ENCODE measurements at regions not wholly inside any gene's neighbourhood (a gene's known extent, or its start where the extent isn't known, plus 50 kb on each side); places are given as distances from the start of the nearest gene placed in this dataset.

GRCh38 chr16:86834451-86835035 lies 256.2 kb downstream of the FOXL1 start:
- TF ChIP-seq EZH2 (optimal IDR thresholded peaks at IDR 0.05; ENCODE audit: low read depth, low read length) (no peak), CTCF (IDR thresholded peaks at IDR 0.05; ENCODE audit: low read length) (0 out of 2 replicates have a peak, but pooled peaks have one; percentile 3), EZH2phosphoT487 (IDR thresholded peaks at IDR 0.05; ENCODE audit: low read length) (no peak)
- no peak overlapping the region for H2AFZ ChIP-seq (ENCODE audit: low read length)
- no peak overlapping the region for H3K4me3 ChIP-seq (ENCODE audit: low read length)
- H3K36me3 ChIP-seq (replicated peaks; ENCODE audit: insufficient read depth, low read length), result no peaks in the 10 kb centered on the region
- no peaks in the 10 kb centered on the region for H3F3A ChIP-seq (ENCODE audit: insufficient read depth, low read length)
- DNase-seq, result no peak
- H3K4me2 ChIP-seq (ENCODE audit: low read depth, low read length), result no peak overlapping the region
- no peaks in the 10 kb centered on the region for H3K9me2 ChIP-seq (replicated peaks; ENCODE audit: insufficient read depth, low read length)
- no peak overlapping the region for H3K9ac ChIP-seq (ENCODE audit: low read length)
- H3K27ac ChIP-seq (ENCODE audit: low read length), result no peak overlapping the region
- no peaks in the 10 kb centered on the region for H3K9me3 ChIP-seq (replicated peaks; ENCODE audit: insufficient read depth, low read length)
- H4K20me1 ChIP-seq (ENCODE audit: insufficient read depth, low read length), result no peaks in the 10 kb centered on the region
- H3K4me1 ChIP-seq (ENCODE audit: low read length), result no peaks in the 10 kb centered on the region
- H3K27me3 ChIP-seq (replicated peaks; ENCODE audit: insufficient read depth, low read length), result peaks cover 48% of the 10 kb centered on the region
- no peaks in the 10 kb centered on the region for H3K79me2 ChIP-seq (ENCODE audit: low read length)

DNA sequence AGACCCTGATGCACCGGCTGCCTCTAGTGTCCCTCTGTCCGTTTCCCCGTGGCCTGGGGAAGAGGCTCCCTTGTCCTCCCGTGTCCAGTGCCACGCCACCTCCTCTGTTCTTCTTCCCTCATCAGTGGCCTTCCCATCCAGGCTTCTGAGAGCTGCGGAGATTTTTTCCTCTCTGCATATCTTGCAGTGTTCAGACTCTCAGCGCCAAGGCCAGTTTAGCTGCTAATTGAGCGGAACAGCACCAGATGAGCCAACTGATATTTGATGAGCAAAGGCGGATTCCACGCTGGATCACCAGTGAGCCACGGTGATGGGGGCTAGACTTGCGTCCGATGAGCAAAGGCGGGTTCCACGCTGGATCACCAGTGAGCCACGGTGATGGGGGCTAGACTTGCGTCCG lies 257.6 kb downstream of the FOXL1 start:
- Histone ChIP-seq H3F3A (ENCODE audit: insufficient read depth, low read length) (no peaks in the 10 kb centered on the region), H3K27ac (ENCODE audit: low read length) (no peak overlapping the region), H2AFZ (ENCODE audit: low read length) (no peak overlapping the region), H3K4me2 (ENCODE audit: low read depth, low read length) (no peak overlapping the region), H3K36me3 (replicated peaks; ENCODE audit: insufficient read depth, low read length) (no peaks in the 10 kb centered on the region), H3K9me3 (replicated peaks; ENCODE audit: insufficient read depth, low read length) (no peaks in the 10 kb centered on the region), H3K79me2 (ENCODE audit: low read length) (no peaks in the 10 kb centered on the region), H4K20me1 (ENCODE audit: insufficient read depth, low read length) (no peaks in the 10 kb centered on the region), H3K4me3 (ENCODE audit: low read length) (no peak overlapping the region), H3K27me3 (replicated peaks; ENCODE audit: insufficient read depth, low read length) (peaks cover 42% of the 10 kb centered on the region), H3K9me2 (replicated peaks; ENCODE audit: insufficient read depth, low read length) (no peaks in the 10 kb centered on the region), H3K4me1 (ENCODE audit: low read length) (no peaks in the 10 kb centered on the region), H3K9ac (ENCODE audit: low read length) (no peak overlapping the region)
- DNase-seq, result no peak
- no peak for TF ChIP-seq CTCF (IDR thresholded peaks at IDR 0.05; ENCODE audit: low read length)
- TF ChIP-seq EZH2phosphoT487 (IDR thresholded peaks at IDR 0.05; ENCODE audit: low read length), result no peak
- no peak for TF ChIP-seq EZH2 (optimal IDR thresholded peaks at IDR 0.05; ENCODE audit: low read depth, low read length)

DNA sequence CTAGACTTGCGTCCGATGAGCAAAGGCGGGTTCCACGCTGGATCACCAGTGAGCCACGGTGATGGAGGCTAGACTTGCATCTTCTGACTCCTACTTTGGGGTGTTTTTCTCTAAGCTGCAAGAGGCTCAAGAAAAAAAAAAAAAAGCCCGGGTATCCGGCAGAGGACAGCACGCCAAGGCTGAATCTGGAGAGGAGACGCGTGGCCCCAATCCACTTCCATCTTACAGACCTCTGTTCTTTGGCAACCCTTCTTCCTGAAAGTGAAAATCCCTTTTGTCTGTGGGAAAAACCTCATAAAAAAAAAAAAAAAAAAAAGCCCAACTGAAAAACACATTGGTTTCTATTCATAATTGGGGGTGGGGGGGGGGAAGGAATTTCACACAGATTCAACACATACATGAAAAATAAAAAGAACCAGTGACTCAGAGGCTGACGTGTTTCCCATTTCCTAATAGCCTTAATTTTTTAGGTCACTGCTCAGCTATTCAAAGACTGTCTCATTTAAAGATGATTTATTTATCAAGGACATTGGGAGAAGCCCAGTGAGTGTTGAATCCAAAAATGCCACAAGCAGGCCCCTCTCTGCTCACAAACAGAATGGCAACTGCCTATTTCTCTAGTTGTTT lies 258.3 kb downstream of the FOXL1 start:
- no peak overlapping the region for H3K9ac ChIP-seq (ENCODE audit: low read length)
- no peaks in the 10 kb centered on the region for H3K9me3 ChIP-seq (replicated peaks; ENCODE audit: insufficient read depth, low read length)
- TF ChIP-seq EZH2phosphoT487 (IDR thresholded peaks at IDR 0.05; ENCODE audit: low read length) (no peak), EZH2 (optimal IDR thresholded peaks at IDR 0.05; ENCODE audit: low read depth, low read length) (no peak), CTCF (IDR thresholded peaks at IDR 0.05; ENCODE audit: low read length) (no peak)
- no peaks in the 10 kb centered on the region for H3K36me3 ChIP-seq (replicated peaks; ENCODE audit: insufficient read depth, low read length)
- no peak overlapping the region for H2AFZ ChIP-seq (ENCODE audit: low read length)
- no peak overlapping the region for H3K27ac ChIP-seq (ENCODE audit: low read length)
- H3K27me3 ChIP-seq (replicated peaks; ENCODE audit: insufficient read depth, low read length), result peaks cover 38% of the 10 kb centered on the region
- no peaks in the 10 kb centered on the region for H3K9me2 ChIP-seq (replicated peaks; ENCODE audit: insufficient read depth, low read length)
- H3K79me2 ChIP-seq (ENCODE audit: low read length), result no peaks in the 10 kb centered on the region
- H3K4me2 ChIP-seq (ENCODE audit: low read depth, low read length), result no peak overlapping the region
- no peaks in the 10 kb centered on the region for H4K20me1 ChIP-seq (ENCODE audit: insufficient read depth, low read length)
- H3F3A ChIP-seq (ENCODE audit: insufficient read depth, low read length), result no peaks in the 10 kb centered on the region
- H3K4me3 ChIP-seq (ENCODE audit: low read length), result no peak overlapping the region
- no peak for DNase-seq
- no peaks in the 10 kb centered on the region for H3K4me1 ChIP-seq (ENCODE audit: low read length)
